Activated CD4-positive, CD25-positive, alpha-beta regulatory T cell treated with anti-CD3 and anti-CD28 coated beads, Interleukin-2, amount 50 U/mL, for 16 hours (primary cell): ENCODE measurements at regions not wholly inside any gene's neighbourhood (a gene's known extent, or its start where the extent isn't known, plus 50 kb on each side); places are given as distances from the start of the nearest gene placed in this dataset.

Experiments
- DNase-seq: peaks from one replicate; pipeline ENCODE4 v3.0.0-alpha.2; 2020; ENCODE audit warnings: low read depth, low spot score

GRCh38 chr3:170780955-170781354, 89.0 kb downstream of the RPL22L1 start:
- DNase-seq = no peak

DNA sequence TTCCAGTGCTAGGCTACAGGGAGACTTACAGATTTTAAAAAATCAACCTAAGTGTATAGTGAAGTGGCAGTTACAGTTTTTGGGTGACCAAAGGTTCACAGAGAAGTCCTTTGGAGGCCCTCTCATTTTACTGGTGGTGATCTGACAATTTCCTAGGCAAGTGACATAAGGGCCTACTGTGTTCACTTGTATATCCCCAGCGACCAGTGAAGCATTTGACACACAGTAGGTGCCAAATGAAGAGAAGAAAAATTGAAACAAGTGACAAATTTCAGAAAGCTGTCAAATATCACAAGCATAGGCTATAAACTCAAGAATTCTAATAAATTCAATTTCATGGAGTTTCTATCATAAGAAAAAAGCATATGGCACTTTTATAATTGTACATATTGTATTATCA, 89.5 kb downstream of the RPL22L1 start:
- DNase-seq = no peak

DNA sequence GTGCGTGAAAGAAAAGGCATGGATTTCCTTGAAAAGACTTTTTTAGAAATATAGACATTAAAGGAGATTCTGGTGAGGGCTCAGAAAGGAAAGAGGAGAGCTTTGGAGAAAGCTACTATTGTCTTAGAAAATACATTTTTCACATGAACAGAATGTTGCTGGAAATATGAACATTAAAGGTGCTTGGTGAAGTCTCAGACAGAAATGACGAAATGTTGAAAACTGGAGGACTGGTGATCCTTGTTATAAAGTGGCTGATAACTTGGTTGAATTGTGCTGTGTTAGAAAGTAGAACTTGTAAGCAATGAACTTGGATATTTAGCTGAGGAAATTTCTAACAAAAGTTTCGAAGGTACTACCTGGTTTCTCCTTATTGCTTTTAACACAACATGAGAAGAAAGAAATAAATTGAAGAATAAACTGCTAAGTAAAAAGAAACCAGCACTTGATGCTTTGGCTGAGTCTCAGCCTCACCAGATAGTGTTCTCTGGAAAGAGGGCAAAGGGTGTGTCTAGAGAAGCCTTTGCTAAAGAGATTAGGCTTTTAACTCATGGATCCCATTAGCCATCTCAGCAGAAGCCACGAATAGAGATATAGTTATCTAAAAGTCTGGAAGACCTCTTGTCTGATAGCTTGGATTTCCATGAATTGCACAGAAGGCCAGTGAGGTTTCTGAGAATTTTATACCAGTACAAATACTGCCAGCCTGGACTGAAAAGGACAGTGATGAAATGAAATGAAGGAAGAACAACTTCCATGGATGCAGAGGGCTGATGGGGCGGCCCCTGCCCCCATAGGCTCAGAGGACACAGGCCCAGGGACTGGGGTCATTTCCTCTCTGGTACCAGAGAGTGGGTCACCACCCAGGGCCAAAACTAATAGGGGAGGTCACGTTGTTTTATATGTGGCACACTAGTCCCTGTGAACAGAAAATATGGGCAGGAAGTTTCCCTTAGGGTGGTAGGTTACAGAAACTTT, 91.5 kb downstream of the RPL22L1 start:
- no peak for DNase-seq

DNA sequence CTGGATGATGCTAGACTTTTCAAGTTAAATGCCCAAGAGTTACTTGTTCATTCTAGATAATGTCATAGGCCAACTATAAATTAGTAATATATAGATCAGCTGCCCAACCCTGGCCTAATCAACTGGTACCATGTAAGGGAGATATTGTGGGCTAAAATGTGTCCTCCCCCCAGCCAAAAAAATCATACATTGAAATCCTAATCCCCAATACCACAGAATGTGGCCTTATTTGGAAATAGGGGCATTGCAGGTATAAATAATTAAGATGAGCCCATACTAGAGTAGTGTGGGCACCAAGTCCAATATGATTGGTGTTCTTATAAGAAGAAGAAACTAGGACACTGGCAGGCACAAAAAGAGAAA, 92.5 kb downstream of the RPL22L1 start:
- DNase-seq = no peak

DNA sequence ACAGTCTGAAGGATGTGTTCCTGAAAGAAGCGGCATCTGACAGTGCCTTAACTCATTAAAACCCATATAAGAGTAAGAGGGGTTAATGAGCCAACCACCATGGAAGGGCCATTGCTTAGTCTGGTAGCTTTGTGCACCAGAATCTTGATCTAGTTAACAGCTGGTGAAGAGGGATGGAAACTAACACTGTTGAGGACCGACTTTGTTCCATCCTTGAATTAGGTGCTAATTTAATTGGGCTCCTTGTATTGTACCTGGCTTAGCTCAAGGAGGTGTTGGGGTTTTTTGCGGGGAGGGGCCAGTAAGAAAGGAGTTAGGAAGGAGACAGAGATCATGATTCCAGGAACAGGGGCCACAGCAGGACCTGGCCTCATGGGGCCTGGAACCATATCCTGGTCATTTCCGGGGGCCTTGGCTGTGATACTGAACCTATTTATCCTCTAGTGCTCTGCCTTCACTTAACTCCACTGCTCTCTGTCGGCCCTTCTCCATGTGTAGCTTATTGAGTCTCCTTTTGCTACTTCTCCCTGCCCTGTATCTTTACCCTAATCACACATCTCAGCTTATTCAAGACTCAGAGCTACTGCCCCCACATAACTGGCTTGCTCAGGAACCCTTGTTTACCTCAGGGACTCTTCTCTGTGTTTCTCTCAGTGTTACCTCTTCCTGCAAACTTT, 93.0 kb downstream of the RPL22L1 start:
- DNase-seq = no peak

DNA sequence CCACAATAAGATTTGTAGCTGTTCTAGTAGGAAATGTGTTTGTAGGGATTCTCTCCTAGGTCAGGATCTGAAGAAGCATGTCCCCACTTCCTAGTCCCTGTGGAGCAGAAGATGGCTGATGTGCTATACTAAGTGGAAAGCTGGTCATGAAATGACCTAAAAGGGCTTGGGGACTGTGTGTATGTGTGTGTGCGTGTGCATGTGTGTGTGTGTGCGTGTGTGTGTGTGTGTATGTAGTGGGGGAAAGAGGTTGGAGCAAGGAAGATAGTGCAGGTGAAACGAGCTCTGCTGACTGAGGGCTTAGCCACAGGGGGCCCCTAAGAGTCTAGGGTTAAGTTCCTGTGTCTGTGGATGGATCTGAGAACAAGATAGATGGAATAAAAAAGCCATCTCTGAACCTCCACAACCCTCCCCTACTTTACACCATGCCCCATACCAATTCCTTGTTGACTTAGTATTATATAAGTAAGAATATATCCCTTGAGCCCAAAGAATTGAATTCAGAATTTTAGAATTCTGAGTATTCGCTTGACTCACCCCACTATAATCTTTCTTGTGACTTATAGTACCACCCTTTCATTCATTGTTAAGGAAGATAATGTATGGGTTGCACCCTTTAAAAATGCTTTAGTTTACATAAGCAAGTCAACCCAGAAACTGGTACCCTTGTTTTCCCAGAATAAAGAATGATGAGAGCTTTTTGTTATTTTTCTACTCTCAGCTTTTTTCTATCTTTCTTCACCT, 96.1 kb downstream of the RPL22L1 start:
- DNase-seq = no peak

GRCh38 chr3:170772175-170772574, 97.8 kb downstream of the RPL22L1 start:
- DNase-seq = no peak

GRCh38 chr3:170768334-170768801, 101.6 kb downstream of the RPL22L1 start:
- DNase-seq = no peak

GRCh38 chr3:170767576-170767941, 102.4 kb downstream of the RPL22L1 start:
- no peak for DNase-seq

DNA sequence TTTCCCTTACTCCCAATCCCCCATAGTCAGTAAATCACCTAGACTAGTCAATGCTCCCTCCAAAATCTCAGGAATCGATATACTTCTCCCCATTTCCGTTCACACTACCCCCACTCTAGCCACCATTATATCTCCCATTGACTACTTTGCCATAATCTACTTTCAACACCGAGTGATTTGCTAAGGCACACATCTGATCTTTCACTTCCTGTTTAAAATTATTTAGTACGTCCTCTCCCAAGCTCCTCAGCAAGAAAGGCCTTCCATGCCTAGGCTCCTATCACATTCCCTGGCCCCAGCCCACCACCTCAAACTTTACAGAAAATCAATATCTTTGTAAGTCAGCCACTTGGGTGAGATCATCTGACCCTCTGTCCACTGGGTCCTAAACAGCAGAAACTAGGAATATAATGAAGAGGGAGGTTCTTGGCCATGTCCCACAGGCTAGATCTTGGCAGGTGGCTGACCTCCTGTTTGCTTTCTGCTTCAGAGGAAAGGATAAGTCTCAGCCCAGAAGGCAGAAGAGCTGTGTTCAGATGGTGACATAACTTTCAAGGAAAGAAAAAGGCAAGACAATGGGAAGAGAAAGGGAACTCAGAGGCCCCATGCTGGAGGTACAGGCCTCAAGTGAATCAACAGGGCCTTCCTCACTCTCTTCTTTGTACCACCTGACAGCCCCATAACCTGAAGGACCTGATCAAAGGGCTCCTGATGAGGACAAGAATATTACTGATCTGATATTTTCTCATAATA, 103.0 kb downstream of the RPL22L1 start:
- DNase-seq = no peak

DNA sequence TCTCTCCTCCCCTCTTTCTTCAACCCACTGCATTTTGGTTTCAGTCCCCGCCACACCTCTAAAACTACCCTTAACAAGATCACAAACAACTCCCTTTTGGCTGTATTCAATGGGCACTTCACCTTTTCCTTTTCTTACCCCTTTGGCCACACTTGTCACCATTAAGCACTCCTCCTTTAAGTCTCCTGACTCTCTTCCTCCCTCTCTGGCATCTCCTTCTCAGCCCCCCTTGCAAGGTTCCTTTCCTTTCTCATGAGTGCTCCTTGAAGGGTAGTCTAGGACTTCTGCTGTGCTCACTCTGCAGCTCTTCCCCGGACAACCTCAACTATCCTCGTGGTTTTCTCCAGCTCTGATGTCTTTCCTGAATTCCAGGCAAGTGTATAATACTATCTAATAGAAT, 103.7 kb downstream of the RPL22L1 start:
- no peak for DNase-seq

GRCh38 chr3:170765419-170766078, 104.4 kb downstream of the RPL22L1 start:
- no peak for DNase-seq

DNA sequence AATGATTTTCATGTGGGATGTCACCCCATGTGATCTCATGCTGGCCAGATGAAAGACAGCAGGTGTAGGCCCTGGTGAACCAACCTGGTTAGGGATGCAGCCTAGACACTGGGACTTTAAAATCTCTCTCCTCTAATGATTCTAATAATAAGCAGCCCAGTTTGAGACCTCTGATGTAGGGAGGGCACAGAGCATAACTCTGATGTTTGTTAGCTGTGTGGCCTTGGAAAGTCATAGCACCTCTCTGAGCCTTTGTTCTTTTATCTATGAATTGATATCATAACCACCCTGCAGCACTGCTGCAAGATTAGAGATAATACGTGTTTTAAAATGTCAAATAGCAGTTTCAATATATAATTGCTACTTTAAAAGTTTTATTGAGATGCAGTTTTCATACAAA, 106.0 kb downstream of the RPL22L1 start:
- DNase-seq = no peak

DNA sequence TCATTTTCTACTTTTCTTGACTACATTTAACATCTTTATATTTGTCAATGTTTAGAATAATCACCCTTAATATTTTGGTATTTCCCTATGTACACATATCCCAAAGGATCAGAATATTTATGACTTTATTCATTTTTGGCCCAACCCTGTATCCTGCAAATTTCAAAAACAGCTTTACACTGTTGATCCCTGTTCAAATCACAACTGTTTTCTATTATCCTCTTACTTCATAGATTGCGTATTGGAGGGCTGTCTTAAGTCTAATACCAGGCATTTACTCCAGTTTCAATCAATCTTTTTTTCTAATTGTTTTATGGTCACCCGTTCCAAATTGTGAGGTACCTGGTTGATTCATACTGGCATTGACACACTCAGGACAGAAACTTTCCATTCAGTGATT, 107.9 kb downstream of the RPL22L1 start:
- DNase-seq = no peak

GRCh38 chr3:170761103-170761502, 108.9 kb downstream of the RPL22L1 start:
- no peak for DNase-seq

- no peak for DNase-seq
Observed at GRCh38 chr3:170760174-170760526, 109.8 kb downstream of the RPL22L1 start.

DNA sequence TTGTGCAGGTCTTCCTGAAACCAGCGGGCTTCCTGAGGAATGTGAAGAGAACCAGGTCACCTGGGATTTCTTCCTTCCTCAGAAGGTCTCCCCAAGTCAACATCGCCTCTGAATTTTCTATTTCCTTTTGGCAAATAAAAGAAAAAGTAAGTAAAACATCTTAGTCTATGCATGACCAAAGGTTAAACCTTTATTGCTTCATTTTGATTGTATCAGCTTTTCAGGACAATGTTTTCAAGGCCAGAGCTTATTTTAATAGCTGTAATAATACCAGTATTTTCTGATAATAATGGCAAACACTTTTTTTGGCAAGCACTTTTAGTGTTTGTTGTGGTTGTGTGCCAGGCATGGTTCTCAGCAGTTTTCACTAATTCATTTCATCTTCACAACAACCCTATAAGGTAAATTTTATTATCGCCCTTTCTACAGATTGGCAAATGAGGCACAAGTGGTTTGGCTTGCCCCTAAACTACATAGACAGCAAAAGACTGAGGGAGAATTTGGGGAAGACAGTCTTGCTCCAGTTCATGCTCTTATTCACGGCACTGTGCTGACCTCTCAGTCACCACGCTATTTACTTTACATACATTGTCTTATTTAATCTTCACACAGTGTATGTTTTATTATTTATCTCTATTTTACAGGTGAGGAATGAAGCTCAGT, 110.4 kb downstream of the RPL22L1 start:
- DNase-seq = no peak

DNA sequence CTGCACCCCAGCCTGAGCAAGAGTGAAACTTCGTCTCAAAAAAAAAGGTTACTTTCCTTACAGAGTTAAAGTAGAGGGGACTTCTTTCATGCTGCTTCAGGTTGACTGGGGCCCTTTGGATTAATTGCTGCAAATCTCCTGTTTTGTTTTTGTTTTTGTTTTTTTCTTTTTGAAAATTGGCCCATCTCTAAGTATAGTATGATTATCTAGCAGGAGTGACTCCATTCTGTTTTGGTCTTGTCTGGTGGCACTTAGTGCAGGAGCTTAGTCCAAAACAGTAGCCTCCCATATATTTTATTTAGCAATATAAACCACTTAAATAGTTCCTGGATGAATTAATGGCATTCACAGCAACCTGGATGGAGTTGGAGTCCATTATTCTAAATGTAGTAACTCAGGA, 113.0 kb downstream of the RPL22L1 start:
- no peak for DNase-seq

DNA sequence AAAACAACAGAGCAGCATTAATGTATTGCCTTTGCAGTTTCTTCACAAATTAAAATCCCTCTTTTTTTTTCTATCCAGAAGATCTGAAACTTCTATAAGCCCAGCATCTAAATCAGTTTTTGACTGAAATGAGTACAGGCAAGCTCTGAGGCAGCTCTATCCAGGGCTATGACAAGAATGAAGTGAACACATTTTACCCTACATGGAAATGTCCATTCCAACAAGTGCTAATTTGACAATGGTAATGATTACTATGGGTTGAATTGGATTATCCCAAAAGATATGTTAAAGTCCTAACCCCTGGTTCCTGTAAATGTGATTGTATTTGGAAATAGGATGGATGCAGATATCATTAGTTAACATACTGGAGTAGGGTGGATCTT, 115.7 kb downstream of the RPL22L1 start:
- no peak for DNase-seq
